GM18505 (cell line): ENCODE measurements at regions not wholly inside any gene's neighbourhood (a gene's known extent, or its start where the extent isn't known, plus 50 kb on each side); places are given as distances from the start of the nearest gene placed in this dataset.

ENCODE experiments used
- ATAC-seq: cut with Tn5 transposase; IDR thresholded peaks from one replicate; pipeline ENCODE4 v1.9.1; 2021; ENCODE audit not compliant: unreplicated experiment
- POLR2A ChIP-seq: IDR thresholded peaks from 4 replicates; pipeline ENCODE4 v1.6.1; 2011; ENCODE audit warnings: borderline replicate concordance; ENCODE audit not compliant: insufficient read depth, insufficient read length; ENCODE audit errors: extremely low read depth

GRCh38 chr4:90007494-90008167 is 113.0 kb downstream of the MMRN1 start:
- TF ChIP-seq POLR2A: no peak
- ATAC-seq: no peak

GRCh38 chr4:90012918-90013317 is 114.3 kb upstream of the CCSER1 start:
- no peak for TF ChIP-seq POLR2A
- no peak for ATAC-seq

- no peak for ATAC-seq
- TF ChIP-seq POLR2A: no peak
Observed at GRCh38 chr4:90024519-90024918, 102.7 kb upstream of the CCSER1 start.

GRCh38 chr4:90025248-90025647 is 101.9 kb upstream of the CCSER1 start:
- no peak for TF ChIP-seq POLR2A
- ATAC-seq: no peak

- TF ChIP-seq POLR2A: no peak
- peak; percentile 91 for ATAC-seq
Observed at GRCh38 chr4:90027565-90027964, 99.6 kb upstream of the CCSER1 start.

- TF ChIP-seq POLR2A: no peak
- no peak for ATAC-seq
Observed at GRCh38 chr4:90028460-90028859, 98.7 kb upstream of the CCSER1 start.

DNA sequence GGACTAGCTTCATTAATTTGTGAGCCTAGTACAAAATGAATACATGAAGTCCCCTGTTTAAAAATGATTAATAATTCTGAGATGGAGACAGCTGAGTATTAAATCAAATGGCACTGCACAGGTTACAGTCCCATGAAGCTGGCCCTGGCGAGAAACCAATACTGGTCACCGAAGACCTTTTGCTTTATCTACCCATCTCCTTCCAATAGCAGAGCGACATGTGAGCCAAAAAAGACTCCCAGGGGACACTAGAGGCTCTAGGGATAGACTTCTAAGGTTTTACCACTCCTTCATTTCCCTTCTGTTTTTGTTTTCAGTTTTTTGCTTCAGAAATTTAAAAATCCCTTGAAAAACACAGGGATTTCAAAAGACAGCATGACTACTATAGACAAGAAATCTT is 97.0 kb upstream of the CCSER1 start:
- no peak for ATAC-seq
- TF ChIP-seq POLR2A: no peak

- no peak for TF ChIP-seq POLR2A
Observed at GRCh38 chr4:90030953-90031352, 96.2 kb upstream of the CCSER1 start.

DNA sequence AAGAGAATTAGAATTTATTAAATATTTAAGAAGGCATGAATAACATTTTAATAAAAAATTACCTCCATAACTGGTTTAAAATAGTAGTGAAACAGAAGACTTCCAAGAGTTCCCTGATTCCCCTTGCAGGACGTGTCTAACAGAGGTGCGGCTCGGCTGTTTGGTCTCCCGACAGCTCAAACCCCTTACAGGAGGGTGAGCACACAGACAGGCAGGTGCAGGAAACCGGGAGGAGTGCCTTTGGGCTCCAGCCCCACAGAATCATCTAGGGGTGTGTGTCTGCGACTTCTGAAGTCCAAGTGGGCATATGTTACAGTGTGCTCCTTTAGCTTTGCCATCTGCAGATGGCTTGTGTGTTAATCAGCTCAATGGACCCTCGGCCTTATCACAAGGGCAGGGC is 88.1 kb upstream of the CCSER1 start:
- no peak for TF ChIP-seq POLR2A
- no peak for ATAC-seq

More at GRCh38 chr4:90030953-90031352, 96.2 kb upstream of the CCSER1 start:
- ATAC-seq: no peak

DNA sequence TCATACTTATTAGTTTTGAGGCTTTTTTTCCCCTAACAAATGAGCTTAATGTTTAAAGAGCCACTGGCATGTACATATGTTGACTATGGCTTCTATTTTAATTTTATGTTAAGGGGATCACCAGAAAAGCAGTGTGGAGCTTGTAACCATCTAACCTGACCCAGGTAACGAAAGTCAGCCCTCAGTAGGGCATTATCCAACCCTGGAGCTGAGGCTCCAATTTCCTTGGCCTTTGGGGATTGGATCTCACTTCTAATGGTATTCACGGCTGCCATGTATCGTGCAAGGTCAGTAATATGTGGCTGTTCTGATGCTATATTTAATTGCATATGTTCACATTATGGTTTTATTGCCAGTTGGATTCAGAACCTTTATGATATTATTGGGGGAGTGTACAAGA is 75.2 kb upstream of the CCSER1 start:
- no peak for TF ChIP-seq POLR2A
- ATAC-seq: no peak

DNA sequence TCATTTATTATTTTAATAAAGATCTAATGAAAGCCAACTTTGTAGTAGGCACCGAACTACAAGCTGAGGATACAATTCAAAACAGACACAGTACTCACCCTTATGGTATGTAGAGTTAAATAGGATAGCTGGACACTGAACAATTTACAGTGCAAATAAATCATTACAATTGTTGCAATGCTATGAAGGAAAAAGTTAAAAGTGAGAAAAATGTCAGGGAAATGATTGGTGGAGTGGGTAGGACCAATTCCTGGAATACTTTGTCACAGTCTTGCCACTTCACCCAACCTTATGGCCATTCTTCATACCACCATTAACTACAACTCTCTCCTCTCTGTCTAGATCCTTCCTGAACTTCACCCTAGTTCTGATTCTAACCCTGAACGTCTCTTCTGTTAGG is 70.1 kb upstream of the CCSER1 start:
- no peak for ATAC-seq
- TF ChIP-seq POLR2A: no peak

DNA sequence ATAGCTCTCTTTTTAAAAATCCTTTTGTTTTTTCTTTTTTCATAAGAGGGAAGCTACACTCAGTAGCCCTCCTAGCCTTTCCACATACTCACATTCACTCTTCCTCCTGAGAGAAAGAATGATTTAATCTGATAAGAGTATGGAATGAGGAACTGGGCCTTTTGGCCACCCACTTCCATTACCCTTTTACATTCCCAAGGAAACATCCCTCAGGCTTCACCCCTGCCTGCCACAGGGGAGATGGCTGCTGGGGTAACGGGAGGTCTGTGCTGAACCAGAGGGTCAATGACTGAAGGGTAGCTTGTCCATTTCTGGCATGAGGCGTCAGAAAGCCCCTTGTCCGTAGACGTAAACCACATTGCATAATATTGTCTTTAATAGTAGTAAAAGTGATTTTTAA is 67.2 kb upstream of the CCSER1 start:
- TF ChIP-seq POLR2A: no peak
- ATAC-seq: no peak

DNA sequence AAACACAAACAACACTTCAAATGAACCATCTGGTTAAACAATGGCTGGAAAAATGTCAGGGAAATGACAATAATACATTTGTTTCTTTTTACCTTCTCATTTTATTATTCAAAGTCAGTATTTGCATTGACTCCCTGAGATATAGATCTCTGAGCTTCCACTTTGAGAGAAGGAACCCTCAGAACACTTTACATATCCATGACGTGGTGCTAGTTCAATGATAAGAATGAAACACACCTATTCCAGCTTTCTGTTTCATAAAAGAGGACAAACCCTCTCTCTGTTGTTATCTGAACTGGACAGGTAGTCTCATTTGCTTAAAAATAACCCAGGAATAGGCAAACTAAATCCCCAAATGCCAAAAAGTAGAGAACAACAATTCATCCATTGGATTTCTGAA is 65.3 kb upstream of the CCSER1 start:
- ATAC-seq: no peak
- no peak for TF ChIP-seq POLR2A

DNA sequence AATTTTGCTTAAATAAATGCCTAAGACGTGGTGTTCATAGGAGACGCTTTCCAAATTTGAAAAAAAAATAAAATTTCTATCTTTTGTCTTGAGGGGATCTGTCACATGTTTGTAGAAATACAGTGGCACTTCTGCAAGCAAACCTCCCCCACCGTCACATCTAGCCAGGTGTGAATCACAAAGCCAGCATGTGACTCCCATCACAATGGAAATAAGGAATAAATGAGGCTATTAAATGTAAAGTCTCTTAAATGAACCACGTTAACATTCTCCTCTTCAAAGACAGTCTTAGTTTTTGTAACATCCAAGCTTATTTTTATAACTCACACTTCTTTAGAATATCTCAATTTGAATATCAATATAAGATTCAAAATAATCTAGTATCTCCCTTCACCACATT is 63.0 kb upstream of the CCSER1 start:
- ATAC-seq: no peak
- no peak for TF ChIP-seq POLR2A

GRCh38 chr4:90069151-90069550 is 58.0 kb upstream of the CCSER1 start:
- no peak for ATAC-seq
- no peak for TF ChIP-seq POLR2A
